ENCODE measurements at regions not wholly inside any gene's neighbourhood (a gene's known extent, or its start where the extent isn't known, plus 50 kb on each side); places are given as distances from the start of the nearest gene placed in this dataset.

- Mint-ChIP-seq H3K9me3 (peaks cover 5 to 23% (median 13%) of the 10 kb centered on the region in 6 donors), H3K4me1 (no peaks in the 10 kb centered on the region), H3K27ac (no peak overlapping the region), H3K4me3 (no peak overlapping the region), H3K27me3 (ENCODE audit: low read depth in 3 of 3) (peaks cover 0 to 4% (median 0%) of the 10 kb centered on the region in 3 donors), H3K36me3 (no peaks in the 10 kb centered on the region)
- no peak for DNase-seq
These were observed 483.8 kb downstream of the TUSC7 start for GRCh38 chr3:117193390-117193789.

- Mint-ChIP-seq H3K27me3 (ENCODE audit: low read depth in 3 of 3) (peaks cover 0 to 1% (median 1%) of the 10 kb centered on the region in 3 donors), H3K27ac (no peak overlapping the region), H3K4me1 (no peaks in the 10 kb centered on the region), H3K9me3 (peaks cover 9 to 32% (median 20%) of the 10 kb centered on the region in 6 donors), H3K4me3 (no peak overlapping the region), H3K36me3 (peaks cover 0 to 3% (median 0%) of the 10 kb centered on the region in 3 donors)
- no peak for DNase-seq
These were observed 485.5 kb downstream of the TUSC7 start for GRCh38 chr3:117195034-117195433.

GRCh38 chr3:117200962-117201361 lies 491.4 kb downstream of the TUSC7 start:
- Mint-ChIP-seq H3K9me3 (peaks cover 9 to 35% (median 25%) of the 10 kb centered on the region in 6 donors), H3K27ac (no peak overlapping the region), H3K4me1 (no peaks in the 10 kb centered on the region), H3K36me3 (peaks cover 0 to 3% (median 0%) of the 10 kb centered on the region in 3 donors), H3K27me3 (ENCODE audit: low read depth in 3 of 3) (peaks cover 0 to 1% (median 1%) of the 10 kb centered on the region in 3 donors), H3K4me3 (no peak overlapping the region)
- no peak for DNase-seq

- no peak for DNase-seq
- Mint-ChIP-seq H3K27me3 (ENCODE audit: low read depth in 3 of 3) (peaks cover 0 to 1% (median 1%) of the 10 kb centered on the region in 3 donors), H3K36me3 (peaks cover 0 to 3% (median 0%) of the 10 kb centered on the region in 3 donors), H3K4me1 (no peaks in the 10 kb centered on the region), H3K9me3 (peaks cover 9 to 40% (median 26%) of the 10 kb centered on the region in 6 donors), H3K4me3 (no peak overlapping the region), H3K27ac (no peak overlapping the region)
These were observed 492.6 kb downstream of the TUSC7 start for GRCh38 chr3:117201901-117202774.

- H3K36me3 Mint-ChIP-seq, result no peaks in the 10 kb centered on the region
- H3K27me3 Mint-ChIP-seq (ENCODE audit: low read depth in 3 of 3), result peaks cover 0 to 1% (median 0%) of the 10 kb centered on the region in 3 donors
- no peak overlapping the region for H3K4me3 Mint-ChIP-seq
- DNase-seq, result no peak
- no peak overlapping the region for H3K27ac Mint-ChIP-seq
- no peaks in the 10 kb centered on the region for H3K4me1 Mint-ChIP-seq
- peaks cover 7 to 26% (median 10%) of the 10 kb centered on the region in 6 donors for H3K9me3 Mint-ChIP-seq
These were observed 507.8 kb downstream of the TUSC7 start for GRCh38 chr3:117217355-117217754.

- H3K4me1 Mint-ChIP-seq, result no peaks in the 10 kb centered on the region
- H3K27ac Mint-ChIP-seq, result no peak overlapping the region
- H3K36me3 Mint-ChIP-seq, result no peaks in the 10 kb centered on the region
- no peak for DNase-seq
- H3K27me3 Mint-ChIP-seq (ENCODE audit: low read depth in 3 of 3), result peaks cover 0 to 1% (median 0%) of the 10 kb centered on the region in 3 donors
- no peak overlapping the region for H3K4me3 Mint-ChIP-seq
- peaks cover 7 to 25% (median 8%) of the 10 kb centered on the region in 6 donors for H3K9me3 Mint-ChIP-seq
These were observed 508.3 kb downstream of the TUSC7 start for GRCh38 chr3:117217760-117218316.

GRCh38 chr3:117218641-117219048 lies 509.1 kb downstream of the TUSC7 start:
- H3K4me1 Mint-ChIP-seq, result no peaks in the 10 kb centered on the region
- DNase-seq, result no peak
- H3K9me3 Mint-ChIP-seq, result peaks cover 5 to 24% (median 7%) of the 10 kb centered on the region in 6 donors
- no peaks in the 10 kb centered on the region for H3K36me3 Mint-ChIP-seq
- H3K27me3 Mint-ChIP-seq (ENCODE audit: low read depth in 3 of 3), result peaks cover 0 to 1% (median 0%) of the 10 kb centered on the region in 3 donors
- no peak overlapping the region for H3K4me3 Mint-ChIP-seq
- no peak overlapping the region for H3K27ac Mint-ChIP-seq

- Mint-ChIP-seq H3K36me3 (no peaks in the 10 kb centered on the region), H3K9me3 (peaks cover 5 to 30% (median 7%) of the 10 kb centered on the region in 6 donors), H3K4me3 (no peak overlapping the region), H3K4me1 (no peaks in the 10 kb centered on the region), H3K27me3 (ENCODE audit: low read depth in 3 of 3) (peaks cover 0 to 1% (median 0%) of the 10 kb centered on the region in 3 donors), H3K27ac (no peak overlapping the region)
- DNase-seq, result no peak
These were observed 509.7 kb downstream of the TUSC7 start for GRCh38 chr3:117219296-117219695.

- DNase-seq, result no peak
- H3K9me3 Mint-ChIP-seq, result peaks cover 4 to 58% (median 15%) of the 10 kb centered on the region in 6 donors
- peaks cover 0 to 4% (median 3%) of the 10 kb centered on the region in 3 donors for H3K36me3 Mint-ChIP-seq
- no peak overlapping the region for H3K4me3 Mint-ChIP-seq
- H3K27ac Mint-ChIP-seq, result no peak overlapping the region
- no peaks in the 10 kb centered on the region for H3K4me1 Mint-ChIP-seq
- peaks cover 0 to 1% (median 1%) of the 10 kb centered on the region in 3 donors for H3K27me3 Mint-ChIP-seq (ENCODE audit: low read depth in 3 of 3)
These were observed 517.4 kb downstream of the TUSC7 start for GRCh38 chr3:117226932-117227331.

GRCh38 chr3:117228466-117228865 lies 518.9 kb downstream of the TUSC7 start:
- peaks cover 0 to 4% (median 3%) of the 10 kb centered on the region in 3 donors for H3K36me3 Mint-ChIP-seq
- DNase-seq, result no peak
- H3K4me3 Mint-ChIP-seq, result no peak overlapping the region
- H3K27ac Mint-ChIP-seq, result no peak overlapping the region
- H3K4me1 Mint-ChIP-seq, result no peaks in the 10 kb centered on the region
- peaks cover 0 to 1% (median 1%) of the 10 kb centered on the region in 3 donors for H3K27me3 Mint-ChIP-seq (ENCODE audit: low read depth in 3 of 3)
- H3K9me3 Mint-ChIP-seq, result peaks cover 7 to 61% (median 15%) of the 10 kb centered on the region in 6 donors

GRCh38 chr3:117230924-117231323 lies 521.3 kb downstream of the TUSC7 start:
- H3K4me3 Mint-ChIP-seq, result no peak overlapping the region
- peaks cover 0 to 1% (median 1%) of the 10 kb centered on the region in 3 donors for H3K27me3 Mint-ChIP-seq (ENCODE audit: low read depth in 3 of 3)
- peaks cover 10 to 56% (median 18%) of the 10 kb centered on the region in 6 donors for H3K9me3 Mint-ChIP-seq
- H3K4me1 Mint-ChIP-seq, result no peaks in the 10 kb centered on the region
- no peak for DNase-seq
- H3K36me3 Mint-ChIP-seq, result peaks cover 0 to 4% (median 3%) of the 10 kb centered on the region in 3 donors
- H3K27ac Mint-ChIP-seq, result no peak overlapping the region

- no peak for DNase-seq
- H3K27me3 Mint-ChIP-seq (ENCODE audit: low read depth in 3 of 3), result no peaks in the 10 kb centered on the region
- peaks cover 7 to 37% (median 12%) of the 10 kb centered on the region in 6 donors for H3K9me3 Mint-ChIP-seq
- H3K4me3 Mint-ChIP-seq, result peak overlapping the region in 1 of 5 donors; percentile 1
- H3K4me1 Mint-ChIP-seq, result no peaks in the 10 kb centered on the region
- H3K36me3 Mint-ChIP-seq, result no peaks in the 10 kb centered on the region
- no peak overlapping the region for H3K27ac Mint-ChIP-seq
These were observed 524.8 kb downstream of the TUSC7 start for GRCh38 chr3:117234331-117234730.

GRCh38 chr3:117235304-117235703 lies 525.7 kb downstream of the TUSC7 start:
- Mint-ChIP-seq H3K4me3 (no peak overlapping the region), H3K9me3 (peaks cover 7 to 29% (median 11%) of the 10 kb centered on the region in 6 donors), H3K27ac (no peak overlapping the region), H3K4me1 (no peaks in the 10 kb centered on the region), H3K36me3 (no peaks in the 10 kb centered on the region), H3K27me3 (ENCODE audit: low read depth in 3 of 3) (no peaks in the 10 kb centered on the region)
- no peak for DNase-seq

GRCh38 chr3:117238806-117239205 lies 529.2 kb downstream of the TUSC7 start:
- Mint-ChIP-seq H3K4me3 (no peak overlapping the region), H3K27ac (no peak overlapping the region), H3K36me3 (no peaks in the 10 kb centered on the region), H3K9me3 (peaks cover 0 to 20% (median 8%) of the 10 kb centered on the region in 6 donors), H3K4me1 (no peaks in the 10 kb centered on the region), H3K27me3 (ENCODE audit: low read depth in 3 of 3) (no peaks in the 10 kb centered on the region)
- no peak for DNase-seq
